GM19239 (cell line): ENCODE measurements at regions not wholly inside any gene's neighbourhood (a gene's known extent, or its start where the extent isn't known, plus 50 kb on each side); places are given as distances from the start of the nearest gene placed in this dataset.
A peak's percentile ranks its signal among the peaks of the same experiment; 100 is the strongest.
"Not testable (repeated sequence)": the region's sequence is repeated elsewhere in the genome, so short reads cannot be mapped to it uniquely, and the experiment has no call there.

Experiments used
- DNase-seq: peaks from one replicate; pipeline ENCODE4 v3.0.0; 2011; ENCODE audit warnings: low spot score; ENCODE audit not compliant: insufficient read length
- FAIRE-seq: peaks from 2 replicates; lab custom pipeline; 2011; peaks lifted over from hg19 to GRCh38; lab: Jason Lieb, UNC

- FAIRE-seq (no peak), DNase-seq (no peak)
These were observed 292.6 kb downstream of the ALDH8A1 start for GRCh38 chr6:134657343-134657742.

GRCh38 chr6:134654751-134655150, 295.1 kb downstream of the ALDH8A1 start:
- DNase-seq = no peak
- no peak for FAIRE-seq

GRCh38 chr6:134651519-134651918, 298.4 kb downstream of the ALDH8A1 start:
- DNase-seq (no peak), FAIRE-seq (no peak)

- DNase-seq = no peak
- FAIRE-seq = no peak
These were observed 302.0 kb downstream of the ALDH8A1 start for GRCh38 chr6:134647861-134648260.

GRCh38 chr6:134642819-134643218, 307.1 kb downstream of the ALDH8A1 start:
- FAIRE-seq (no peak), DNase-seq (no peak)

GRCh38 chr6:134642279-134642678, 307.6 kb downstream of the ALDH8A1 start:
- DNase-seq (no peak), FAIRE-seq (no peak)

GRCh38 chr6:134640975-134641429, 308.9 kb downstream of the ALDH8A1 start:
- DNase-seq (peak; percentile 40), FAIRE-seq (peak; percentile 91)

- no peak for DNase-seq
- no peak for FAIRE-seq
These were observed 309.7 kb downstream of the ALDH8A1 start for GRCh38 chr6:134640229-134640628.

GRCh38 chr6:134637847-134638437, 312.0 kb downstream of the ALDH8A1 start:
- FAIRE-seq = no peak

GRCh38 chr6:134637282-134637681, 312.6 kb downstream of the ALDH8A1 start:
- FAIRE-seq = no peak
- DNase-seq = no peak

More at GRCh38 chr6:134637847-134638437, 312.0 kb downstream of the ALDH8A1 start:
- DNase-seq = no peak

- FAIRE-seq (no peak), DNase-seq (no peak)
These were observed 313.6 kb downstream of the ALDH8A1 start for GRCh38 chr6:134636186-134636799.

- FAIRE-seq (no peak), DNase-seq (no peak)
These were observed 314.9 kb downstream of the ALDH8A1 start for GRCh38 chr6:134634966-134635365.

- DNase-seq (no peak), FAIRE-seq (no peak)
These were observed 315.4 kb downstream of the ALDH8A1 start for GRCh38 chr6:134634466-134634865.

- DNase-seq, FAIRE-seq: not testable (repeated sequence)
These were observed 315.3 kb upstream of the SGK1 start for GRCh38 chr6:134632982-134633940.

GRCh38 chr6:134632024-134632423, 314.1 kb upstream of the SGK1 start:
- no peak for DNase-seq
- FAIRE-seq = no peak

GRCh38 chr6:134631398-134631924, 313.5 kb upstream of the SGK1 start:
- FAIRE-seq (no peak), DNase-seq (no peak)

GRCh38 chr6:134630508-134631121, 312.7 kb upstream of the SGK1 start:
- FAIRE-seq (no peak), DNase-seq (no peak)

GRCh38 chr6:134628154-134628553, 310.2 kb upstream of the SGK1 start:
- DNase-seq = no peak
- no peak for FAIRE-seq

GRCh38 chr6:134627707-134628106, 309.8 kb upstream of the SGK1 start:
- no peak for DNase-seq
- FAIRE-seq = no peak

GRCh38 chr6:134626589-134626988, 308.7 kb upstream of the SGK1 start:
- DNase-seq (no peak), FAIRE-seq (no peak)
